ENCODE measurements at regions not wholly inside any gene's neighbourhood (a gene's known extent, or its start where the extent isn't known, plus 50 kb on each side); places are given as distances from the start of the nearest gene placed in this dataset.

DNA sequence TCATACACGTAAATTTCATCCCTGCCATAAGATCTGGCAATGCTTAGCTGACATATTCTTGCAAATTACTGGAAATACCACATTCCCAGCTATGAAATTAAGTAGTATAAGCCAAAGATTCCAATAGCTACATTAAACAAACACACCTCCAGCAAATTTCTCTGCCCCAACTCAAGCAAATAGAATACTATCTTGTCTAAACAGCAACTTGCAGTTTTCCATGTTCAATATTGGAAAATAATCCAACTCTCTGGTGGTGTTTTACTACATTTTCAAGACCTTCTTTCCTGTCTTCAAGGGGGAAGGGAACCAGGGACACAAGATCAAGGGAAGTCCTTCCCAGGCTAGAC, 268.7 kb downstream of the TBL1XR1 start:
- H3K27me3 ChIP-seq (ENCODE audit: insufficient read depth) = no peaks in the 10 kb centered on the region
- H3K4me3 ChIP-seq (ENCODE audit: low read depth in 2 of 2, low read length in 1 of 2) = no peak overlapping the region
- ChIA-PET POLR2A (interaction anchor here (0.8 kb wide), 1 partner anchor 15 kb away, joined by 3 read pairs; no protein-coding TSS in a partner anchor), CTCF (interaction anchor here (1.0 kb wide), 1 partner anchor 10 kb away, joined by 5 read pairs; no protein-coding TSS in a partner anchor)
- no peaks in the 10 kb centered on the region for H3K79me2 ChIP-seq (ENCODE audit: insufficient read depth)
- H3F3A ChIP-seq (replicated peaks; ENCODE audit: insufficient read depth) = no peaks in the 10 kb centered on the region
- H3K9ac ChIP-seq = no peak overlapping the region
- H3K4me1 ChIP-seq (ENCODE audit: control insufficient read depth in 1 of 2, insufficient read depth in 2 of 2, low read depth in 1 of 2, low read length in 1 of 2) = no peaks in the 10 kb centered on the region
- no peak overlapping the region for H2AFZ ChIP-seq (ENCODE audit: low read depth)
- H3K4me2 ChIP-seq = no peak overlapping the region
- no peaks in the 10 kb centered on the region for H3K36me3 ChIP-seq (replicated peaks in 1 of 2; ENCODE audit: control insufficient read depth in 1 of 2, insufficient read depth in 2 of 2, low read length in 1 of 2)
- WGBS (ENCODE audit: low lambda C conversion rate) = 42% methylated on average over 1 of the region's 1 CpG
- no peaks in the 10 kb centered on the region for H3K9me3 ChIP-seq
- H3K27ac ChIP-seq (ENCODE audit: low read depth in 2 of 2, low read length in 1 of 2) = no peak overlapping the region
- DNase-seq = no peak
- H3K9me2 ChIP-seq = no peaks in the 10 kb centered on the region
- H4K20me1 ChIP-seq (ENCODE audit: insufficient read depth) = no peaks in the 10 kb centered on the region
- TF ChIP-seq CHD2 (IDR thresholded peaks at IDR 0.05; ENCODE audit: low read length, partially characterized antibody) (no peak), NFIC (IDR thresholded peaks at IDR 0.05; ENCODE audit: borderline replicate concordance) (no peak), FOSL2 (IDR thresholded peaks at IDR 0.05; ENCODE audit: borderline replicate concordance, low read depth) (no peak), TAF1 (IDR thresholded peaks at IDR 0.05; ENCODE audit: borderline replicate concordance, low read depth, low read length) (no peak), RXRA (IDR thresholded peaks at IDR 0.05; ENCODE audit: borderline replicate concordance, low read depth) (no peak), RAD21 (IDR thresholded peaks at IDR 0.05; ENCODE audit: low read length) (no peak), JUND (IDR thresholded peaks at IDR 0.05) (no peak), FOXJ3 (CRISPR knock-in tag; IDR thresholded peaks at IDR 0.05) (no peak), RCOR1 (IDR thresholded peaks at IDR 0.05; ENCODE audit: low read length) (no peak)
- TF ChIP-seq, protein P1, sequence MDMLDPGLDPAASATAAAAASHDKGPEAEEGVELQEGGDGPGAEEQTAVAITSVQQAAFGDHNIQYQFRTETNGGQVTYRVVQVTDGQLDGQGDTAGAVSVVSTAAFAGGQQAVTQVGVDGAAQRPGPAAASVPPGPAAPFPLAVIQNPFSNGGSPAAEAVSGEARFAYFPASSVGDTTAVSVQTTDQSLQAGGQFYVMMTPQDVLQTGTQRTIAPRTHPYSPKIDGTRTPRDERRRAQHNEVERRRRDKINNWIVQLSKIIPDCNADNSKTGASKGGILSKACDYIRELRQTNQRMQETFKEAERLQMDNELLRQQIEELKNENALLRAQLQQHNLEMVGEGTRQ (IDR thresholded peaks at IDR 0.05; ENCODE audit: borderline replicate concordance, low read depth, low read length) = no peak

DNA sequence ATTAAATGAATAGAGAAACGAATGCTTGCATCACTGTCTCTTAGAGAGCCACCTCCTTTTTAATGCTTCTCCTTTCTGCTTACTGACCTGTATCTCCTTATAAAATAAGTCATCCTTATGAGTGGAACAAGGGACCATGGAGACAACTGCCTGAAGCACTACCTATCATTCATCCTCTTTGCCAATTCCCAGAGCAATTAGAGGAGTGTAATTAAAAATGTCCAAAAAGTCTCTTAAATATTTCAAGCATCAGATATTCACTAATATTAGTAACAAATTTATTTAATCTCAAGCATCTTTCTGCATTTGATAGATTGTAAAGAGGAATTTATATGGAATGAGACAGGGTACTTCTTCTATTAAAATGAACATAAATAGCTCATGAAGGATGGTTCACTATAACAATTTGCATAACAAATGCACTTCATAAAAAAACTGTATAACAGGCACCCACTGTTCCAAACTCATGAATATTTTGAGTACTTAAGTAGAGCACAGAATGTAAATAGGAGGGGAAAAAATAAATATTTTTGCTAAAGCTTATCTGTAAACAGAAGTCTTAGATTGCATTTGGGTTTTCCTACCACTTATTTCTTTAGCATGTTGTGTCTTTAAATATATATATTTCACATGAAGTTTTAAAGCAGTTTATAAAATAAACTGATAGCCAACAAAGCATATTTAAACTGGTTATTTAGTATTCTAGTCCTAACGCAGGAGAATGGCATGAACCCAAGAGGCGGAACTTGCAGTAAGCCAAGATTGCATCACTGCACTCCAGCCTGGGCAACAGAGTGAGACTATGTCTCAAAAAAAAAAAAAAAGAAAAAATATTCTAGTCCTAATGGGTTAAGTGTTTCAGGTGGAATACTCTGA, 269.3 kb downstream of the TBL1XR1 start:
- no peak overlapping the region for H3K4me3 ChIP-seq (ENCODE audit: low read depth in 2 of 2, low read length in 1 of 2)
- no peak overlapping the region for H2AFZ ChIP-seq (ENCODE audit: low read depth)
- H3K36me3 ChIP-seq (replicated peaks in 1 of 2; ENCODE audit: control insufficient read depth in 1 of 2, insufficient read depth in 2 of 2, low read length in 1 of 2) = no peaks in the 10 kb centered on the region
- H3K9me3 ChIP-seq = no peaks in the 10 kb centered on the region
- POLR2A ChIA-PET = interaction anchor here (0.8 kb wide), 1 partner anchor 15 kb away, joined by 3 read pairs; no protein-coding TSS in a partner anchor
- no peak for TF ChIP-seq TAF1 (IDR thresholded peaks at IDR 0.05; ENCODE audit: borderline replicate concordance, low read depth, low read length)
- no peak for TF ChIP-seq GATA2 (CRISPR knock-in tag; IDR thresholded peaks at IDR 0.05)
- TF ChIP-seq SIN3A (IDR thresholded peaks at IDR 0.05; ENCODE audit: borderline replicate concordance, low read depth, low read length) = no peak
- TF ChIP-seq RFX5 (IDR thresholded peaks at IDR 0.05; ENCODE audit: low read length) = no peak
- TF ChIP-seq MEF2A (IDR thresholded peaks at IDR 0.05; ENCODE audit: borderline replicate concordance, low read depth) = no peak
- TF ChIP-seq FOSL2 (IDR thresholded peaks at IDR 0.05; ENCODE audit: borderline replicate concordance, low read depth) = no peak
- TF ChIP-seq FOXJ3 (CRISPR knock-in tag; IDR thresholded peaks at IDR 0.05) = no peak
- no peak for TF ChIP-seq TEAD4 (IDR thresholded peaks at IDR 0.05; ENCODE audit: borderline replicate concordance, insufficient read depth)
- TF ChIP-seq NRF1 (IDR thresholded peaks at IDR 0.05; ENCODE audit: low read depth, low read length) = no peak
- TF ChIP-seq, protein P2, sequence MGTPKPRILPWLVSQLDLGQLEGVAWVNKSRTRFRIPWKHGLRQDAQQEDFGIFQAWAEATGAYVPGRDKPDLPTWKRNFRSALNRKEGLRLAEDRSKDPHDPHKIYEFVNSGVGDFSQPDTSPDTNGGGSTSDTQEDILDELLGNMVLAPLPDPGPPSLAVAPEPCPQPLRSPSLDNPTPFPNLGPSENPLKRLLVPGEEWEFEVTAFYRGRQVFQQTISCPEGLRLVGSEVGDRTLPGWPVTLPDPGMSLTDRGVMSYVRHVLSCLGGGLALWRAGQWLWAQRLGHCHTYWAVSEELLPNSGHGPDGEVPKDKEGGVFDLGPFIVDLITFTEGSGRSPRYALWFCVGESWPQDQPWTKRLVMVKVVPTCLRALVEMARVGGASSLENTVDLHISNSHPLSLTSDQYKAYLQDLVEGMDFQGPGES (IDR thresholded peaks at IDR 0.05; ENCODE audit: low read depth, low read length) = no peak
- TF ChIP-seq SMC3 (IDR thresholded peaks at IDR 0.05; ENCODE audit: low read depth, low read length) = no peak
- TF ChIP-seq, protein P1 (IDR thresholded peaks at IDR 0.05; ENCODE audit: borderline replicate concordance, low read depth, low read length) = no peak
- no peak for TF ChIP-seq RCOR1 (IDR thresholded peaks at IDR 0.05; ENCODE audit: low read length)
- no peak for TF ChIP-seq RAD21 (IDR thresholded peaks at IDR 0.05; ENCODE audit: low read length)
- TF ChIP-seq, protein P3, sequence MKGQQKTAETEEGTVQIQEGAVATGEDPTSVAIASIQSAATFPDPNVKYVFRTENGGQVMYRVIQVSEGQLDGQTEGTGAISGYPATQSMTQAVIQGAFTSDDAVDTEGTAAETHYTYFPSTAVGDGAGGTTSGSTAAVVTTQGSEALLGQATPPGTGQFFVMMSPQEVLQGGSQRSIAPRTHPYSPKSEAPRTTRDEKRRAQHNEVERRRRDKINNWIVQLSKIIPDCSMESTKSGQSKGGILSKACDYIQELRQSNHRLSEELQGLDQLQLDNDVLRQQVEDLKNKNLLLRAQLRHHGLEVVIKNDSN (IDR thresholded peaks at IDR 0.05; ENCODE audit: borderline replicate concordance, low read depth) = no peak
- no peak for TF ChIP-seq RXRA (IDR thresholded peaks at IDR 0.05; ENCODE audit: borderline replicate concordance, low read depth)
- H3K9me2 ChIP-seq = no peaks in the 10 kb centered on the region
- 60% methylated on average over 3 of the region's 3 CpGs for WGBS (ENCODE audit: low lambda C conversion rate)
- no peak for DNase-seq
- H3K9ac ChIP-seq = no peak overlapping the region
- H3K4me1 ChIP-seq (ENCODE audit: control insufficient read depth in 1 of 2, insufficient read depth in 2 of 2, low read depth in 1 of 2, low read length in 1 of 2) = no peaks in the 10 kb centered on the region
- no peak overlapping the region for H3K27ac ChIP-seq (ENCODE audit: low read depth in 2 of 2, low read length in 1 of 2)
- no peaks in the 10 kb centered on the region for H3K27me3 ChIP-seq (ENCODE audit: insufficient read depth)
- H3K79me2 ChIP-seq (ENCODE audit: insufficient read depth) = no peaks in the 10 kb centered on the region
- CTCF ChIA-PET = interaction anchor here (1.0 to 1.1 kb wide), 2 partner anchors 10 to 11 kb away, joined by 3 to 5 read pairs; no protein-coding TSS in a partner anchor
- H3K4me2 ChIP-seq = no peak overlapping the region
- H3F3A ChIP-seq (replicated peaks; ENCODE audit: insufficient read depth) = no peaks in the 10 kb centered on the region
- no peaks in the 10 kb centered on the region for H4K20me1 ChIP-seq (ENCODE audit: insufficient read depth)

Data from SK-N-SH (cell line).